Left lobe of liver (tissue), 2 donors: ENCODE measurements at regions not wholly inside any gene's neighbourhood (a gene's known extent, or its start where the extent isn't known, plus 50 kb on each side); places are given as distances from the start of the nearest gene placed in this dataset.

Experiments used
- ATAC-seq: fragments of 200-7000 bp; cut with Tn5 transposase; one replicate; pipeline ENCODE4 v1.9.1; 2020; ENCODE audit warnings: mild to moderate bottlenecking, moderate library complexity
- DNase-seq: peaks from one replicate; pipeline ENCODE4 v3.0.0-alpha.2; 2020; ENCODE audit warnings: low spot score
- donor health status: DM: no; HTN: no; CAD: no; lungs with moderate emphysema.
- donor health status: DM: no; HTN: yes; CAD: no.

DNA sequence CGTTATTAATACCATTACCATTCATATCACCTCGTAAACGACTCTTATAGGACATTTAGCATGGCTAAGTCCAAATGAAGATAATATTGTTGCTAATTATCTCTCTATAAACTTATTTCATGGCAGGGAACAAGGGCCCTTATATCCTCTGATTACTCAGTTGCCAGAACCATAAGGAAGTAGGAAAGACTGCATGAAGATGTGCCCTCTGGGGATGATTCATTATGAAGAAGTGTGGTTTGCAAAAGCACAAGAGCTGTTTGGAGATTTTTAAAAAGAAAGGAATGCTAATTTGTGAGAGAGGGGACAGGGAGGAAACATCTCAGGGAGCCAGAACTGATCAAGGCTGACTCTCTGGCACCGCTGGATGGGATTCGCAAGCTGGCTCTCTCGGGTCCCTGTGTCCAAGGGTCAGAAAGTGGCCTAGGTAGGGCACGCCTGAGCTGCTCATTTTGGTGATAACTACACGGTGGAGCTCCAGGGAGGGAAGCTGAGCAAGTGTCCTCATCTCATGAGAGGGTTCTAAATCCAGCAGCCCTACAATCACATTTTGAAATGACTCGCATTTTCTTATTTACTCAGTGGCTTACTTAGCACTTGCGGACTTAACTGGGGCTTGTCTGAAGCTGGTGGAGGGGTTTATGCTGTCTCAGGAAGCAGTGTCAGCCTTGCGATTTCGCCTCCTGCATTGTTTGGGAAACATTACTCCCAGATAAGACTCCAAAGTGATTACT is 136.8 kb downstream of the C5orf15 start:
- ATAC-seq (no peak), DNase-seq (no peak)

DNA sequence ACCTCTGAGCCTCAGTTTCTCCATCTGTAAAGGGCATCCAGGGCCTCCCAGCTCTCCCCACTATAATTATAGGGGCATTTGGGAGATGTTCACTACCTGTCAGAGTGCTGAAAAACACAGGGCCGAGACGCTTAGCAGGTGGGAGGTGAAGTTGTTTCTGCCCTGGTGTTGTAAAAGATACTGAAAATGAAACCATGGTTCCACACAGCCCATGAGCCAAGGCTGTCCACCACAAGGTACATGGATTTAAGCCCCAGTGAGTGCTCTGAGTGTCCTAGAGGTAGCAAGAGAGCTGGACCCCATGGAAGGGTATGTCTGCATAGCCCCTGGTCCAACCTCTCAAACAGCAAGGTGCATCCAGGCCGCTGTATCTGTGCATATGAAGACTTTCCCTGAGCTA is 137.5 kb downstream of the C5orf15 start:
- no peak for ATAC-seq

DNA sequence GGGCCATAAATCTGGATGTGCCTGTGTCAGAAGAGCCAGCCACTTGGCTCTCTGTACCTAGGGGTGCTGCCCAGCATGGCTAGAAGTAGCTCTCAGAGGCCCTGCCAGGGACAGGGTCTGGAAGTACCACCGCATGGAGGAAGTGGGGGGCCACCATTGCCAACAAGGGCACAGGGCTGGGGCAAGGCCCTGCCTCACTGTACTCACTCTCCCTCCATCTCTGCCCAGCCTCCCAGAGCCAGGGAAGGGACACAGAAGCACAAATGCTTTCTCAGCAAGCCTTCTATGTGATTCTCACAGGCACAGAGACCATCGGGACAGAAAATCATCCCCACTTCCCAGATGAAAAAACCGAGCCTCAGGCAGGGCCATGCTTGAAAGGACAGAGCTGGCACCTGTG is 138.1 kb downstream of the C5orf15 start:
- DNase-seq: no peak
- no peak for ATAC-seq

More for the DNA sequence above, 137.5 kb downstream of the C5orf15 start:
- no peak for DNase-seq

DNA sequence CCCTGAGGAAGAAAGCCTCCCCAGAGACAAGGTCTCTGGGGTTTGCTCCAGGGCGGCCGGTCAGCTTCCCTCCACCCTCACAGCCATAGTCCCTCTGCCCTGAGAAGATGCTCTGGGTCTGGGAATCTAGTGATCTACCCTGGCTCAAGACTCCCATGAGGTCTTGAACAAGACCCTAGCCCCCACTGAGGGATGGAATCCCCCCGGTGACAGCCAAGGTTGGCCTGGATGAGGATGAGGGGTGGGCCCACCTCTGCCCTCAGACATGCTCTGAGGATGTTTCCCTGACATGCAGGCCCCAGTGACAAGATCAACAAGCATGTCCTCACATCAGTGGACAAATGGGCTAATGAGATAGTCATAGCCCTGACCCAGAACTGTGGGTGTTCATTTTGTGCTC is 138.6 kb downstream of the C5orf15 start:
- no peak for ATAC-seq
- DNase-seq: no peak

DNA sequence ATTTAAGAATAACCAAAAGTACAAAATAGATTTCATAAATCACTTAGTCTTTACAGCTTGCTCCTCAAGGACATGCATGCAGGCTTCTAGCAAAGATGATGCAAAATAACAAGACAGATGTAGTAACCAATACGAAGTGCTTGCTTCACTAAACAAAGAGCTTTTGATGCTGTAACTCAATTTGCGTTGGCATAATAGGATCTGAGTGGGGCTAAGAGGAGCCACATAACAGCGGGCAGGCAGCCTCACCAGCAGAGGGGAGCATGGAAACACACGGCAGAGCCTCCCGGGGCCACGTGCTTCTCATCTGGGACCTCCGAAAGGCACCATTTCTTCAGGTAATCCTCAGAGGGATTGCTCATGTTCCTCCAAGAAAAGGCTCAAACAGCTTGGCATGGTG is 139.7 kb downstream of the C5orf15 start:
- DNase-seq: no peak
- no peak for ATAC-seq

DNA sequence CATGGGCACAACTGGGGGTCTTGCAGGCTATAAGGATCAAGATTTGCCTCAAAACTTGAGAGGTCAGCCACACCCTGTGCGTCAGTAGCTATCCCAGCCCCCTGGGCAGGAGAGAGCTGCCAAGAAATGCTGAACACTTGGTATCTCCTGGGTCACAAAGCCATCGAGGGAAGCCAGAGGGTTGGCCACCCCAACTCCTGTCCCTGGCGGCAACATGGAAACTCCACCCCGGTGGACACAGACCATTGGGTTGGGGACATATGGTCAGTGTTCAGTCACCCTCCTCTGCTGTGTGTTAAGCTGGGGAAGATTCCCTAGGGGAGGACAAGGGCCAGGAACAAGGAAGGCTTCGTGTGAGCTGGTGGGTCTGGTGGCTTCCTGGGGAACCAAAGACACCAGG is 140.6 kb downstream of the C5orf15 start:
- no peak for ATAC-seq
- no peak for DNase-seq

DNA sequence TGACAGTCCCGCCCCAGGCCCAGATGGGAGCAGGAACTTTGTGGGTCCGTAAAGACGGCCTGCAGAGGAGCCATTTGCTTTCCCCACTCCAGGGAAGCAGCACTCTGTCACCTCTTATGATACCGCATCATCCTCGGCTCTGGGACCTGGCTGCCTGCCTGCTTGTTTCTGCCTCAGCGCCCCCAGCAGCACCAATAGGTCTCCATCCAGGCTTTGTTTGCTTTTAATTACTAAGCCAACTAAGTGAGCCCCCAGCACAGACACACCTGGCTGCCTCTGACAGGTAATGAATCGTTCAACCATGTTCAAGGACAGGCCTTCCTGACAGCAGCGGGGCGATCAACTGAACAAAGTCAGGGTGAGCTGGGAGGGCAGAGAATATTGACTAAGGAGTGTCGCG is 141.4 kb downstream of the C5orf15 start:
- DNase-seq (no peak), ATAC-seq (no peak)

DNA sequence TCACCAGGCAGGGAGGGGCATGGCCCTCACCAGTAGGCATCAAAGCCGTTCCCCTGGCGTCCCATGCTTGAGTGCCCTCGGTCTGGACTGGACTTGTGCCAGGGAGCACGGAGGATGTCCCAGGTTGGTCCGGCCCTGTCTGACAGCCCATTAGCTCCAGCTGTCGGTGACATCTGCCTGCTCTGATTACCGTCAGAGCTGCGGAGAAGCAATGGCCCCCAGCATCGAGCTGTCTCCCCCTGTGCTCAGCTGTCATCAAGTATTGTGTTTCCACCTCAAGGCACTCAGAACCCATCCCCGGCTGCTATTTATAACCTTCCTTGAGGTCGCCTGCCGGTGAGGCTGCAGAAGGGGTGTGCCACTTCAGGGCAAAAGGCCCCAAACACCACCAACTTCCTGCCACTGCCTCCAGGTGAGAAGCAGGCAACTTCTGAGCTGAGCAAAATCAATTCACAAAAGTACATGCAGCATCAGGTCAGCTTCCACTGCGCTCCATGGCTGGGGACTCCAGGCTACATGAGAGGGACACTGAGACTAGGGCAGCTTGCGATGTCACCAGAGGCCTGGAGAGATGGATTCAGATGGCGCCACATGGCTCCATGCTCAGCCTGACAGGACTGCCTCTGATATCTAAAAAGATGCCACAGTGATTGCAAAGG is 142.7 kb downstream of the C5orf15 start:
- ATAC-seq (no peak), DNase-seq (no peak)

DNA sequence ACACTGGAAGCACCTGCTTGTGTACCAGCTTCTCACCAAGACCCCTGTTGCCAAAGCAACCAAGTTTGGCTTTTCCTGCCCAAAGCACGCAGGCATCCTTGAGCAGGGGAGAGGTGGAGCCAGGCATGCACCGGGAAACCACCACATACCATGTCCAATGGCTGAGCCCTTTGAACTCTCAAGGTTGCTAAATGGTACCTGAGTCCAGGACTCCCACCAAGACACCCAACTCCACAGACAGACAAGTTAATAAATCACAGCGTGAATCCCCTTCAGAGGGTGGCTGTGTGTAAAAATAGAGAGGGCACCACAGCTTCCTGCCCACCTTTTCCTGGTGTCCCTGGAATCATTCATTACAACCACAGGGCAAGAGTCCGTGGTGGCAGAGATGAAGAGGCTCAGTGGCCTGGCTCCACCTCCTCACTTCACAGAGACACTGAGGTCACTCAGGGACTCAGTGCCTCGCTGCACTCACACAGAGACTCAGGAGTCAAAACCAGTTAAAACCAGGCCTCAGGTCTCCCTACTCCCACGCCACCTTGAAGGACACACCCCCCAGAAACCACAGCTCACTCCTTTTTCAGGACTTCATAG is 143.7 kb downstream of the C5orf15 start:
- no peak for ATAC-seq

DNA sequence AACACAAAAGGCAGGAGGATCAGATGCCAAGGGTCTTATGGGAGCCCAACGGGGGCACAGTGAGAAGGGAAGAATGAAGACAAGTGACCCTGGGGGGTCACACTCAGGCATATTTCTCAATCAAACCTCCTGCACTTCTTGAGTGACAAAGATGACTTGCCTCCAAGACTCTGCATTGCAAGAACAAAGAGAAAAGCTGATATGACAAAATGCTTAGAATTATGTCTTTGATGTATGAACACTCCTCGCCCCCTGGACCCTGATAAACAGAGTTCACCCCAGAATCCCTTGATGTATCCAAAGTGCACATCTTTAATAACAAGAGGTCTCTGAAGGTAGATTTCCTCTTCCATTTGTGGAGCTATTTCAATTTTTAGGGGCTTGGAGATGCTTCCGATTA is 146.5 kb downstream of the C5orf15 start:
- ATAC-seq (no peak), DNase-seq (no peak)

More for the DNA sequence above, 143.7 kb downstream of the C5orf15 start:
- no peak for DNase-seq

DNA sequence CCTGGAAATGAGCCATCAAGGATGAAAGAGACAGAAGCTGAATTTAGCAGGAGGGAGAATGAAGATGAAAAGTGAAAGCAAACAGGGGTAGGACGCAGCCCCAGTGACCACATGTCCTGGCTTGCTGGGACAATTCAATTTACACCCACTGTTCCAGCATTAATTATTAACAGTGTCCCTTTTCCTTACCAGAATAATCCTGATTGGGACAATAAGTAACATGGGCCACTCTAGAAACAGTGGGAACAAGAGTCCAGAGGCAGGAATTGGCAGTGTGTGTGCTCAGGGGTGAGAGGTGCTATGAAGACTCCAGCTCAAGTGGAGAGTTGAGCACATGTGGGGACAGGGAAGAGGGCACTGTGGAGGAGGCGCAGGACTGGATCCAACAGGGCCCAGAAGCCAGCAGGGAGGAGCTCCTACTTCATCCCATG is 147.1 kb downstream of the C5orf15 start:
- peak; percentile 73 for ATAC-seq
- no peak for DNase-seq

DNA sequence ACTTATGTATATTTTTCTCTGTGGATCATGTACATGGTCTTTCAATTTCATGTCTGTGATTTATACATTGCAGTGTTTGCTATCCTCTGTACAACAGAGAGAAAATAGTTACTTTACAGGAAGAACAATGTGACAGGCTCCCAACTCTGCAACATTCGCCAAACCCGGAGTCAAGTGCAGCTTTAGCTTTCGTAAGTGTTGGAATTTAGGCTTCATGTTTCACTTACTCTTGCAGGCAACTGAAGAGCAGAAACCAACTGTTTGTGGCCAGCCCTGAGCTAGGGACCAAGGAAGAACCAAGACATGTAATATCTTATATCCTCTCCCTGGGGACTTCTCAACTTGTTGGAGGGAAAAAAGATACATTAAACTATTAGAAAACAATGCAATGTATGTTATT is 147.9 kb downstream of the C5orf15 start:
- no peak for DNase-seq
- no peak for ATAC-seq

DNA sequence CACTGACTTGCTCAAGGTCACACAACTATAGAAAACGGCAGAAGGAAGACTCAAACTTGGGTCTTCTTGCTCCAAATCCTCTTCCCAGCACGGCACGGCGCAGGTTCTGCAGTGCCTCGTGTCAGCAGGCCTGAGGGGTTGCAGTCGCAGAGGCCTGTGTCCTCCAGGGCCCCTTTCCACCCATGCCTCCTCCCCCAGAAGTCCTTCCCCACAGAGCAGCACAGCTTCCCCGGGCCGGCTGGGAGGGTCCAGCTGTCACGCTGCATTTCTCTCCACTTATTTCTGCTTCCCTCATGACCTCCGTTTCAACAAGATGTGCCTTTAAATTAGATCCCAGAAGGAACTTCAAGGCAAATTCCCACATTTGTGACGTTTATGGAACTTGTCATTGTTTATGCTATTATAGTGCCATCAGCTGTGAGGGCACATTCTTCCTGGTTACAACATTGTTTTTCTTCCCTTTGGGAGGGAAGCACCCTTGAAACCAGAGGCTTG is 148.4 kb downstream of the C5orf15 start:
- ATAC-seq (no peak), DNase-seq (no peak)

DNA sequence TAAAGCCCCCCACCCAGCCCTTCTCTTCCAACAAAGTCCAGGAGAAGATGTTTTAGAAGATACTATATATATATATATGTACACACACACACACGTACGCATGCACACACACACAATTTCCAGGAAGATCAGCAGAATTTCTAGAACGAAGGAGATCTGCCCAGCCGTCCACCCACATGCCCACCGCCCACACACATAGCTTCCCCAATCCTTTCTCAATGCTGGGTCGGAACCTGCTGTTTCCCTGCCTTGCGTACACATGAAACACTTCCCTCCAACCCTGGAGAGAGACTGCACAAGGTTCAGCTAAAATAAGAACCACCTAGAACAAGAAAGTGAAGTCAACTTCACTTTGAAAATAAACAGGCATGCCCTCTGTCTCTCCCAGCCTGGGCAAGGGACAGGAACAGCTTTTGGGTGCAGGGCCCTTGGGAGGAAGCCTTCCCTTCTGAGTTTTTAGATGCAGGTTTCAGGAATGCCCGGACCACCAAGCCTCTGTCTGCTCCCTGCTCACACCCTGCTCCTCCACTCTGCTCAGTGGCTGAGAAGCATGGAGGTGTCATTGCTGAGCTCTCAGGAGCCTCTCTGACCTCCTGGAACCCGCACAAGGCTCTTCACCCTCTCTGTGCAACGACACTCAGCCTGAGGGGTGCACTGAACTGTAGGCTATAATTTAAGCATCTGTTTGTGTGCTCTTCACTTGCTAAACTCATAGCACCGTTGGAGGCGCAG is 149.4 kb downstream of the C5orf15 start:
- DNase-seq (no peak), ATAC-seq (no peak)

DNA sequence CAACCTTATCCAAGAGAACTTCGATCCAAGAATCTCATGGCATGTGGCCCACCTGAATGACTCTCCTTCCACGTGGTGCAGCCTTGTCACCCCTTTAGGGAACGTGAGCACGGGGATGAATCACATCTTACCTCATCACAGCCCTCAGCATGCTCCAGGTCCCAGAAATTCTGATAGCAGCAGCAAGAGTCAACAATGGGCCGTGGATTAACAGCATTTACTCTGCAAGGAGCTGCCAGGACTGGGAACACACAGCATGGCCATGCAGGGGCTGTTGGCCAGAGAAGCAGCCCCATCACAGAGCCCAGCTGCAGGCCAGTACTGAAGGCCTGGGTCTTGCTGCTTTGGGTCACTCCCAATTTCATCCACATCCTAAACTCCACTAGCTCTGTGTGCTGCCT is 150.4 kb downstream of the C5orf15 start:
- peak; percentile 36 for ATAC-seq

DNA sequence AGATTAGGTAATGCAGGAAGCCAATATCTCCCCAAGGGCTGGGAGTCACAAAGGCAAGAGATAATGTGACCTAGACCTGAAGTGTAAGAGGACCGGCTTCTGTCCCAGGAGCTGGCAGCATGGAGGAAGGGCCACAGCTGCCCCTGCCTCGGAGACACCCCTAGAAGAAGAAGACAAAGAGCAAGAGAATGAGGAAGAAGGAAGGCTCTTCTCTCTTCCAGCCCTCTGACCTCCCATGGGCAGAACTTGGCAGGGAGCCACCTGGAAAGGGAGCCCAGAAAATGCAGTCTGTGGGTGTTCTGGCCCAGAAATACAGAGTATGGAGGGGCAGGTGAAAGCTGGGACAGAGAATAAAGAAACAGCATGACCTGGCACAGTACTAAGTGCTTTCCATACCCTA is 151.0 kb downstream of the C5orf15 start:
- ATAC-seq (no peak), DNase-seq (no peak)

More for the DNA sequence above, 150.4 kb downstream of the C5orf15 start:
- no peak for DNase-seq

DNA sequence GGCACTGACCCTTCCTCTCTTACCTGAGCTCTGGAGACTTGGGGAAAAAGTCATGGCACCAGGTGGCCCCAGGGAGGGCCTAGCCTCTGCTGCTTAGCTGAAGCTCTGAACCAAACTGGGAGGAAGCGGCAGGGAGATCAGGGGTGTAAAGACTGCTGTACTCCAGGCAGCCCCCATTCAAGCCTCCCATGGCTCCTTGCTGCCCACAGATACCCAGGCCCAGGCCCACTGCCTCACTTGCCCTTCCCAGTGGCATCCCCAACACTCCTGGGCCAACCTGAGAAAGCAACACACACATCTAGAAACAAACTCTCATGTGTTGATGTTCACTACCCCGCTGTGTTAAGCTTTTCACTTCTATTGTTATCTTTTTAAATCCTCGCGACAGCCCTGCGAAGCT is 151.6 kb downstream of the C5orf15 start:
- DNase-seq (no peak), ATAC-seq (no peak)

DNA sequence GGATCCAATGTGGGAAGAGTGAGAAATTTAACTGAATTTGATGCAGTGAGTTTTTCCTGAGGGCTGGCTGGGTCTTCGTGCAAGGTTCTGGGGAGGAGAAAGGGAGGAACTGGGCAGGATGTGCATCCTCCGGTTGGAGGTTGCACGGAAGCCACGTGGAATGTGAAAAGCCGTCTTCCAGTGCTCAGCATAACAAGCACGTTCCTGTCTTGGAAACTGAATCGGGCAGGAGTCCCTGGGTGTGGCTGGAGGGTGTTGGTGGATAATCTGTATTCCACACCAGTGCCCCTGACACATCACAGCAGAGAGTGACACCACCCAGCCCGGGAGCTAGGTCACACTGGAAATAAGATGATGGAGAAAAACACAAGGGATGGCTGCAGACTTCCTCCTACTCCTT is 154.3 kb downstream of the C5orf15 start:
- ATAC-seq: no peak
- no peak for DNase-seq

DNA sequence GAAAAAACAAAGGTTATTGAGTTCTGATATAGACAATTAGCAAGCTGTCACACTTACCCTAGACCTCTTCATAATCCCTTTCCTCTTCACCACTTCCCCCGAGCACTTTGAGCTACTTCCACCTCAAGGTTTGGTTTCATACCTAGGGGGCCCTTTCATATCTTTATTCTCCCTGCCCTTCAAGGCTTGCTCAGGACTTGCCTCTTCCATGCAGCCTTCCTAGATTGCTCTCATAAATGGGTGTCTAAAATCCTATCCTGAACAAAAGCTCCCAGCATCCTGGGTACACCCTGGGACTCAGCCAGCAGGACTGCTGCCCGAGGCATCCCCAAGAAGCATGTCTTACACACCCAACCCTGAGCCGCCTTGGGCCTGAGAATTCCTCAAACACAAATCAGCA is 157.3 kb downstream of the C5orf15 start:
- DNase-seq (no peak), ATAC-seq (no peak)

DNA sequence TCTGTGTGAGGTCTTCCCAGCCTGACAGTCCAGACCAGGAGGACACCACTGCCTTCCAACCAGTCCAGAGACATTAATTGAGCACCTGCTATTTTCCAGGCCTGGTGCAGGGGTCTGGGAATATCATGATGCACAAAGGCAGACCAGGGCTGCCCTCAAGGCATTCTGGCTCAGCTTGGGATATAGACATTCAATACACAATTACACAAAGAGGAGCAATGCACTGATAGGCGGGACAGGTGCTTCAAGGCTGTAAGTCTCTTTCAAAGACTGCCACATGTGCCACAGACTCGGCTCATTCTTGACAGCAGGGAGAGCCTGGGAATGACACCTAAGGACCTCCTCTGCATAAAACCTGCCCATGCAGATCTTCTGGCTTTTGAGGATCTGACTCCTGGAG is 158.6 kb downstream of the C5orf15 start:
- no peak for ATAC-seq
- DNase-seq: no peak

DNA sequence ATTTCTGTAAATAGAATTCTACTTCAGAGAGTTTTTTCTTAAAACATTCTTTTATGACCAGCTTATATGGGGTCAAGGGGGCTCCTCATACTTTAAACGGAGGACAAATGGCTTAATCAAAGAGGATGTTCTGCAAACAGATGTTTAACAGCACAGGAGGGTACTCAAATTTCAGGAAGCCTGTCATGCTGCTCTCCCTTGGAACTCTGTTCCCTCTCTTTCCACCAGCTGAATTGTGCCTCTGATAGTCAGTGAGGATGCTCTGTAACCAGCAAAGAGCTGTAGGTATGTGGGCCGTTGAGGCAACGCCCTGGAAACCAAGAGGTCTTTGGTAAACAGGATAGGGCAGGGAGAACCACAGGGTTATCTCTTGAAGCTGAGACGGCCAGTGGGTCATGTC is 161.1 kb downstream of the C5orf15 start:
- no peak for ATAC-seq
- DNase-seq: no peak
